H9 (cell line): ENCODE measurements at regions not wholly inside any gene's neighbourhood (a gene's known extent, or its start where the extent isn't known, plus 50 kb on each side); places are given as distances from the start of the nearest gene placed in this dataset.

Experiments
- DNase-seq: peaks from one replicate; pipeline ENCODE4 v3.0.0-alpha.2; 2017
- H2AFZ ChIP-seq: one replicate; pipeline ENCODE4 v1.6.1; 2013; ENCODE audit warnings: mild to moderate bottlenecking, low read length, control low read depth, moderate library complexity
- H2AK5ac ChIP-seq: 2 replicates; pipeline ENCODE4 v1.6.1; 2013; ENCODE audit warnings: low read length, control low read depth, mixed read lengths; ENCODE audit not compliant: insufficient read length
- H2BK120ac ChIP-seq: one replicate; pipeline ENCODE4 v1.6.1; 2013; ENCODE audit warnings: low read depth, mild to moderate bottlenecking, low read length, control low read depth, inconsistent platforms; ENCODE audit not compliant: poor library complexity, severe bottlenecking
- H2BK12ac ChIP-seq: 2 replicates; pipeline ENCODE4 v1.6.1; 2013; ENCODE audit warnings: low read length, control low read depth, mixed read lengths, low read depth; ENCODE audit not compliant: insufficient read length
- H2BK15ac ChIP-seq: 2 replicates; pipeline ENCODE4 v1.6.1; 2013; ENCODE audit warnings: low read depth, low read length, control low read depth
- H2BK20ac ChIP-seq: one replicate; pipeline ENCODE4 v1.6.1; 2013; ENCODE audit warnings: low read depth, mild to moderate bottlenecking, low read length, control low read depth, inconsistent platforms; ENCODE audit not compliant: poor library complexity, severe bottlenecking
- H2BK5ac ChIP-seq: 2 replicates; pipeline ENCODE4 v1.6.1; 2013; ENCODE audit warnings: low read length, control low read depth, mixed read lengths; ENCODE audit not compliant: insufficient read length
- H3K14ac ChIP-seq: 2 replicates; pipeline ENCODE4 v1.6.1; 2013; ENCODE audit warnings: low read length, control low read depth; ENCODE audit not compliant: insufficient read depth
- H3K18ac ChIP-seq: 2 replicates; pipeline ENCODE4 v1.6.1; 2013; ENCODE audit warnings: low read depth, mild to moderate bottlenecking, mixed read lengths, low read length, control low read depth; ENCODE audit not compliant: insufficient read length
- H3K23ac ChIP-seq: 2 replicates; pipeline ENCODE4 v1.6.1; 2013; ENCODE audit warnings: low read length, control low read depth, mixed read lengths, low read depth; ENCODE audit not compliant: insufficient read length
- H3K23me2 ChIP-seq: 2 replicates; pipeline ENCODE4 v1.6.1; 2013; ENCODE audit warnings: low read depth, mild to moderate bottlenecking, mixed read lengths, low read length, control low read depth; ENCODE audit not compliant: insufficient read length, poor library complexity, severe bottlenecking
- H3K27ac ChIP-seq: 2 replicates; pipeline ENCODE4 v1.5.1; 2013; ENCODE audit warnings: low read length, control low read depth, mixed read lengths, low read depth; ENCODE audit not compliant: insufficient read length
- H3K27me3 ChIP-seq: 2 replicates; pipeline ENCODE4 v1.6.1; 2013; ENCODE audit warnings: low read length, control low read depth, inconsistent platforms; ENCODE audit not compliant: insufficient read depth
- H3K4ac ChIP-seq: 2 replicates; pipeline ENCODE4 v1.6.1; 2013; ENCODE audit warnings: low read depth, mild to moderate bottlenecking, control low read depth, inconsistent platforms, low read length, moderate library complexity
- H3K4me1 ChIP-seq: 2 replicates; pipeline ENCODE4 v1.6.1; 2013; ENCODE audit warnings: low read length, control low read depth, inconsistent platforms; ENCODE audit not compliant: insufficient read depth
- H3K4me2 ChIP-seq: 2 replicates; pipeline ENCODE4 v1.6.1; 2013; ENCODE audit warnings: low read length, control low read depth, mixed read lengths; ENCODE audit not compliant: insufficient read length, insufficient read depth
- H3K56ac ChIP-seq: 2 replicates; pipeline ENCODE4 v1.6.1; 2013; ENCODE audit warnings: low read depth, mild to moderate bottlenecking, mixed read lengths, low read length, control low read depth; ENCODE audit not compliant: insufficient read length
- H3K79me1 ChIP-seq: 2 replicates; pipeline ENCODE4 v1.6.1; 2013; ENCODE audit warnings: low read depth, mild to moderate bottlenecking, moderate library complexity, low read length, control low read depth, inconsistent platforms; ENCODE audit not compliant: insufficient read depth, poor library complexity, severe bottlenecking
- H3K79me2 ChIP-seq: 2 replicates; pipeline ENCODE4 v1.6.1; 2013; ENCODE audit warnings: low read length, control low read depth, inconsistent platforms; ENCODE audit not compliant: insufficient read depth
- H3K9ac ChIP-seq: 2 replicates; pipeline ENCODE4 v1.6.1; 2013; ENCODE audit warnings: low read length, control low read depth, mixed read lengths; ENCODE audit not compliant: insufficient read length; ENCODE audit errors: extremely low read depth
- H3K9me3 ChIP-seq: one replicate; pipeline ENCODE4 v1.6.1; 2013; ENCODE audit warnings: low read depth, low read length, inconsistent platforms; ENCODE audit not compliant: control insufficient read depth
- H3T11ph ChIP-seq: one replicate; pipeline ENCODE4 v1.6.1; 2013; ENCODE audit warnings: mild to moderate bottlenecking, low read length, control low read depth, inconsistent platforms
- H4K20me1 ChIP-seq: one replicate; pipeline ENCODE4 v1.6.1; 2013; ENCODE audit not compliant: control insufficient read depth, insufficient read length, insufficient read depth
- H4K5ac ChIP-seq: 2 replicates; pipeline ENCODE4 v1.6.1; 2013; ENCODE audit warnings: low read depth, mild to moderate bottlenecking, mixed read lengths, low read length, control low read depth; ENCODE audit not compliant: insufficient read length
- H4K8ac ChIP-seq: replicated peaks from 2 replicates; pipeline ENCODE4 v1.6.1; 2013; ENCODE audit warnings: low read length, control low read depth, mixed read lengths, low read depth; ENCODE audit not compliant: insufficient read length
- H4K91ac ChIP-seq: 2 replicates; pipeline ENCODE4 v1.6.1; 2013; ENCODE audit warnings: low read depth, mild to moderate bottlenecking, moderate library complexity, mixed read lengths, low read length, control low read depth; ENCODE audit not compliant: insufficient read length
- H3K27ac Mint-ChIP-seq, 3 experiments: 2 replicates in 2 of 3; 3 replicates in 1 of 3; pipeline ENCODE4 v1.8.0; 2020 to 2021; ENCODE audit warnings: mixed read lengths in 3 of 3, mild to moderate bottlenecking in 1 of 3, moderate library complexity in 1 of 3
- H3K27me3 Mint-ChIP-seq: 2 replicates; pipeline ENCODE4 v1.8.0; 2021; ENCODE audit warnings: low read depth, mild to moderate bottlenecking, moderate library complexity, mixed read lengths
- H3K36me3 Mint-ChIP-seq, 3 experiments: 2 replicates in 2 of 3; 3 replicates in 1 of 3; pipeline ENCODE4 v1.8.0; 2020 to 2021; ENCODE audit warnings: low read depth in 3 of 3, mixed read lengths in 3 of 3; ENCODE audit not compliant: insufficient read depth in 1 of 3
- H3K4me1 Mint-ChIP-seq, 2 experiments: 2 replicates each; pipeline ENCODE4 v1.8.0; 2020; ENCODE audit warnings: mixed read lengths in 2 of 2
- H3K4me3 Mint-ChIP-seq, 2 experiments: 2 replicates in 1 of 2; 3 replicates in 1 of 2; pipeline ENCODE4 v1.8.0; 2020 to 2021; ENCODE audit warnings: mild to moderate bottlenecking in 2 of 2, mixed read lengths in 2 of 2, moderate library complexity in 1 of 2
- H3K9me3 Mint-ChIP-seq, 2 experiments: 2 replicates in 1 of 2; 3 replicates in 1 of 2; pipeline ENCODE4 v1.8.0; 2020; ENCODE audit warnings: mild to moderate bottlenecking in 2 of 2, mixed read lengths in 2 of 2, moderate library complexity in 1 of 2
- CTCF ChIP-seq: fragments of 200-600 bp; sonication (generic); conservative IDR thresholded peaks from 3 replicates; pipeline ENCODE4 v1.8.0; 2021; ENCODE audit warnings: antibody characterized with exemption, mild to moderate bottlenecking
- WGBS: extraction: QIAGEN DNeasy Blood & Tissue Kit; methylation state at CpG from one replicate; pipeline ENCODE4 v1.1.7; 2013; ENCODE audit warnings: missing lambda C conversion rate, low lambda C conversion rate, mixed read lengths; ENCODE audit not compliant: insufficient read length; ENCODE audit errors: extremely low coverage; 5-methylcytosine and 5-hydroxymethylcytosine counted together

DNA sequence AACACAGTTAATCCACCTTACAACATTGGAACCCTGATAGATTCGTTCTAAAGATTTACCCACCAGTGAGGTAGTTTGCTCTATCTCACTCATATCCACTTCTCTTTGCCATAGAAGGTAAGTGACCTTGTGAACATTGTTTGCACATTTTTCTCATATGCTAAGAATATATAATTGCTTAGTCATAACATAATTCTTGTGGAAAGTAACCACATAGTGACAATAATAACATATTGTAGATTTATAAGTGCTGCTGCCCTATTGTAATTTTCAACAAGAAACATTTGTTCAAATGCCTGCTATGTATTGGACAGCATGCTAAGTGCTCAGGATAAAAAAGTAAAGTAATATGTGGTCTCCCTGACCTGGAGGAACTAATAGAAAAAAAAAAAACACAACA is 554.2 kb upstream of the KCNMB2 start:
- Histone ChIP-seq H3K4me2 (no peak overlapping the region), H3K79me2 (no peaks in the 10 kb centered on the region), H3K14ac (no peak overlapping the region), H3K4ac (no peak overlapping the region), H4K8ac (no peak overlapping the region), H2BK5ac (no peak overlapping the region), H3K27ac (no peak overlapping the region), H4K91ac (no peak overlapping the region), H3T11ph (no peak overlapping the region), H3K9ac (no peak overlapping the region), H3K23me2 (no peaks in the 10 kb centered on the region), H3K9me3 (no peaks in the 10 kb centered on the region), H2BK20ac (no peak overlapping the region), H3K23ac (no peak overlapping the region), H3K79me1 (no peaks in the 10 kb centered on the region), H4K20me1 (no peaks in the 10 kb centered on the region), H2BK15ac (no peak overlapping the region), H3K18ac (no peak overlapping the region), H2BK12ac (no peak overlapping the region), H2BK120ac (no peak overlapping the region), H4K5ac (no peak overlapping the region), H2AFZ (no peak overlapping the region), H3K56ac (no peak overlapping the region), H2AK5ac (no peak overlapping the region), H3K4me1 (no peaks in the 10 kb centered on the region), H3K27me3 (no peaks in the 10 kb centered on the region)
- Mint-ChIP-seq H3K27ac (no peak overlapping the region), H3K4me3 (no peak overlapping the region), H3K27me3 (no peaks in the 10 kb centered on the region), H3K36me3 (no peaks in the 10 kb centered on the region), H3K9me3 (no peaks in the 10 kb centered on the region; a peak in 1 of 5 replicates), H3K4me1 (no peaks in the 10 kb centered on the region)
- no peak for DNase-seq
- no peak for TF ChIP-seq CTCF
- WGBS: no CpG with 5 or more reads among the region's 1 CpG
